Tibial nerve (tissue), 4 donors: ENCODE measurements at regions not wholly inside any gene's neighbourhood (a gene's known extent, or its start where the extent isn't known, plus 50 kb on each side); places are given as distances from the start of the nearest gene placed in this dataset.

ENCODE experiments used
- DNase-seq, 2 donors: peaks; one replicate each; pipeline ENCODE4 v3.0.0-alpha.2; 2019; ENCODE audit warnings: low spot score in 2 of 2
- H3K27ac ChIP-seq, 4 donors: fragments of 200-600 bp; sonication (generic) in 3 of 4; one replicate each; pipeline ENCODE4 v1.5.1; 2017 to 2019; ENCODE audit warnings: mild to moderate bottlenecking in 1 of 4
- H3K27me3 ChIP-seq, 2 donors: fragments of 200-600 bp; sonication (generic) in 1 of 2; one replicate each; pipeline versions ENCODE4 v1.5.1 to v1.6.0; 2017 to 2019
- H3K36me3 ChIP-seq, 3 donors: fragments of 200-600 bp; sonication (generic); one replicate each; pipeline ENCODE4 v1.5.1; 2018 to 2019
- H3K4me1 ChIP-seq, 4 donors: fragments of 200-600 bp; sonication (generic) in 3 of 4; one replicate each; pipeline ENCODE4 v1.5.1; 2017 to 2019
- H3K4me3 ChIP-seq, 4 donors: fragments of 200-600 bp; sonication (generic) in 3 of 4; one replicate each; pipeline ENCODE4 v1.5.1; 2017 to 2019; ENCODE audit warnings: mild to moderate bottlenecking in 1 of 4, moderate library complexity in 1 of 4
- H3K9me3 ChIP-seq, 4 donors: fragments of 200-600 bp; sonication (generic) in 3 of 4; one replicate each; pipeline ENCODE4 v1.5.1; 2017 to 2019
- CTCF ChIP-seq, 5 experiments: fragments of 200-600 bp in 3 of 5; fragments of 450-650 bp in 2 of 5; sonication (generic) in 3 of 5; IDR thresholded peaks; one replicate each; pipeline ENCODE4 v1.5.1; 2016 to 2019; ENCODE audit warnings: antibody characterized with exemption in 5 of 5, mild to moderate bottlenecking in 3 of 5, moderate library complexity in 2 of 5
- EP300 ChIP-seq, 2 donors: sonication (generic); formaldehyde crosslinking; IDR thresholded peaks; one replicate each; pipeline ENCODE4 v1.6.1; 2017; ENCODE audit warnings: antibody characterized with exemption in 2 of 2, mild to moderate bottlenecking in 1 of 2
- POLR2A ChIP-seq, 2 donors: fragments of 450-650 bp; IDR thresholded peaks; one replicate each; pipeline ENCODE4 v1.6.1; 2017; ENCODE audit warnings: antibody characterized with exemption in 2 of 2, mild to moderate bottlenecking in 2 of 2, moderate library complexity in 2 of 2
- WGBS, 2 donors: methylation state at CpG; one replicate each; pipeline ENCODE4 v1.1.5; 2018; 5-methylcytosine and 5-hydroxymethylcytosine counted together

GRCh38 chr1:239647964-239648632 lies 261.7 kb downstream of the CHRM3 start:
- Histone ChIP-seq H3K27ac (no peak overlapping the region), H3K36me3 (no peaks in the 10 kb centered on the region), H3K4me3 (no peak overlapping the region), H3K4me1 (no peaks in the 10 kb centered on the region), H3K9me3 (peaks cover 0 to 7% (median 0%) of the 10 kb centered on the region in 4 donors), H3K27me3 (no peaks in the 10 kb centered on the region)
- WGBS, 2 donors = 91 to 92% methylated on average over 2 of the region's 2 CpGs
- DNase-seq = no peak
- TF ChIP-seq EP300 (IDR thresholded peaks at IDR 0.05) = no peak
- TF ChIP-seq POLR2A (IDR thresholded peaks at IDR 0.05) = no peak

DNA sequence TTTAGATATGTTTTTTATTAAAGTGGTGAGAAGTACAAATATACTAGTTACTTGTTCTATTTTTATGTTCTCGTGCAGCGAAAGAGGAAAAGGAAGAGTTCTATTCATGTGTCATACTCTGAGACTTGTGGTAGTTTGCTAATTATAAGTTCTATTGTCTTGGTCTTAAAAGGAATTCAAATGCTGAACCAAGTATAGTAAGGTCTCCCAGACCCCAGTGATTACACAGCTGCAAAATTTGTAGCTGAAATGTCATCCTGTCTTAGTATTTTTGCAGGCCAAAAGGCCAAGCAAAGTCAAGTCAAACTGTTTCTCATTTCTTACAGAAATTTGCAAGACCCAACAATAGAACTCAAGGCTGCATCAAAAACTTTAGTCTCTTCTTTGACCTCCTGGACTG lies 268.7 kb downstream of the CHRM3 start:
- Histone ChIP-seq H3K27me3 (no peaks in the 10 kb centered on the region), H3K4me1 (no peaks in the 10 kb centered on the region), H3K36me3 (no peaks in the 10 kb centered on the region), H3K4me3 (no peak overlapping the region), H3K27ac (no peak overlapping the region), H3K9me3 (no peaks in the 10 kb centered on the region)
- DNase-seq = no peak
- WGBS, 2 donors = 28 to 30% methylated on average over 2 of the region's 2 CpGs
- TF ChIP-seq CTCF (IDR thresholded peaks at IDR 0.05) = no peak
- TF ChIP-seq POLR2A (IDR thresholded peaks at IDR 0.05) = no peak
- no peak for TF ChIP-seq EP300 (IDR thresholded peaks at IDR 0.05)

DNA sequence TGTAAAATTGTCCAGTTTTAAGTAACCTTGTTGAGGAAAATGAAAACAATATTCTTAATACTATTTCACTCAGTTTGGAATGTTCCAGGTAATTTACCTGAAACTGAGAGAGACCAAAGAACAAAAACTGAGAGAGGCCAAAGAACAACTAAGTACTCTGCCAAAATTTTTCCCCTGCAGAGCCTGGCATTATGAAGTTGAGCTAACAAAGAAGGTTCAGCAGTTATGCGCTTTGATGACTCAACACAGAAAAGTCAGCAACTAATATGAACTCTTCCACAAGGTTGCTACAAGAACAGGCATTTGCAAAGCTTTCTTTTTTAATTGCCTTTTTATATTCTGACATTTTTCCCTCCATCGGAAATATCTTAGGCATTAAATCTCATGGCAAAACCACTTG lies 270.9 kb downstream of the CHRM3 start:
- no peaks in the 10 kb centered on the region for H3K36me3 ChIP-seq
- no peaks in the 10 kb centered on the region for H3K9me3 ChIP-seq
- DNase-seq = no peak
- no peak for TF ChIP-seq POLR2A (IDR thresholded peaks at IDR 0.05)
- no peak for TF ChIP-seq CTCF (IDR thresholded peaks at IDR 0.05)
- no peak for TF ChIP-seq EP300 (IDR thresholded peaks at IDR 0.05)
- H3K4me3 ChIP-seq = no peak overlapping the region
- no peaks in the 10 kb centered on the region for H3K4me1 ChIP-seq
- WGBS, 2 donors = 79 to 88% methylated on average over 2 of the region's 2 CpGs
- no peaks in the 10 kb centered on the region for H3K27me3 ChIP-seq
- no peak overlapping the region for H3K27ac ChIP-seq

- H3K27ac ChIP-seq = no peak overlapping the region
- no peaks in the 10 kb centered on the region for H3K27me3 ChIP-seq
- TF ChIP-seq EP300 (IDR thresholded peaks at IDR 0.05) (no peak), CTCF (IDR thresholded peaks at IDR 0.05) (no peak), POLR2A (IDR thresholded peaks at IDR 0.05) (no peak)
- H3K4me1 ChIP-seq = no peaks in the 10 kb centered on the region
- WGBS, 2 donors = 51 to 82% methylated on average over 3 of the region's 3 CpGs
- no peaks in the 10 kb centered on the region for H3K9me3 ChIP-seq
- H3K36me3 ChIP-seq = no peaks in the 10 kb centered on the region
- no peak for DNase-seq
- no peak overlapping the region for H3K4me3 ChIP-seq
Observed at GRCh38 chr1:239662950-239663349, 276.6 kb downstream of the CHRM3 start.

GRCh38 chr1:239672256-239672655 lies 285.9 kb downstream of the CHRM3 start:
- 82 to 89% methylated on average over 1 of the region's 1 CpG for WGBS, 2 donors
- DNase-seq = no peak
- Histone ChIP-seq H3K36me3 (no peaks in the 10 kb centered on the region), H3K27ac (no peak overlapping the region), H3K9me3 (no peaks in the 10 kb centered on the region), H3K4me3 (no peak overlapping the region), H3K27me3 (no peaks in the 10 kb centered on the region), H3K4me1 (no peaks in the 10 kb centered on the region)
- TF ChIP-seq EP300 (IDR thresholded peaks at IDR 0.05) (no peak), POLR2A (IDR thresholded peaks at IDR 0.05) (no peak), CTCF (IDR thresholded peaks at IDR 0.05) (no peak)

GRCh38 chr1:239675735-239676134 lies 289.4 kb downstream of the CHRM3 start:
- Histone ChIP-seq H3K4me3 (no peak overlapping the region), H3K9me3 (no peaks in the 10 kb centered on the region), H3K27ac (no peak overlapping the region), H3K4me1 (no peaks in the 10 kb centered on the region), H3K27me3 (no peaks in the 10 kb centered on the region), H3K36me3 (no peaks in the 10 kb centered on the region)
- DNase-seq = no peak
- 92 to 100% methylated on average over 2 of the region's 2 CpGs for WGBS, 2 donors
- TF ChIP-seq EP300 (IDR thresholded peaks at IDR 0.05) (no peak), CTCF (IDR thresholded peaks at IDR 0.05) (no peak), POLR2A (IDR thresholded peaks at IDR 0.05) (no peak)
